ENCODE measurements at regions not wholly inside any gene's neighbourhood (a gene's known extent, or its start where the extent isn't known, plus 50 kb on each side); places are given as distances from the start of the nearest gene placed in this dataset.
A peak's percentile ranks its signal among the peaks of the same experiment; 100 is the strongest.
"Not testable (repeated sequence)": the region's sequence is repeated elsewhere in the genome, so short reads cannot be mapped to it uniquely, and the experiment has no call there.

DNA sequence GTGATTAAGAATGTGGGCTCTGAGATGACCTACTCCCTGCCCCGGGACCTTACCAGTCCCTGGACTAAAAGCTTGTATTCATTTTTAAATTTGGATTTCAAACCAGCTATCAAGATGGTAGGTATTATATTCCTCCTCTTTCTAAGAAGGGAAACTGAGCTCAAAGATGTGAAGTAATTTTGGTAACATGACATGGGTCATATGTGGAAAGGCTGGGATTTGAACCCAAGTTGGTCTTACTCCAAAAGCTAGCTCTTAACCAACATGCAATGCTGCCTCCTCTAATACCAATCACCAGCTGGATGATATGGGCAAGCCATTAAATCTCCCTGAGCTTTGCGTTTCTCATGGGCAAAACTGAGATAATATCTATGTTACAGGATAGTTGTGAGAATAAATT, 166.4 kb upstream of the SLC38A2 start:
- H3K4me3 ChIP-seq (replicated peaks in 1 of 2; ENCODE audit: low read depth in 2 of 2, low read length in 2 of 2), result no peak overlapping the region
- TF ChIP-seq, protein P1, sequence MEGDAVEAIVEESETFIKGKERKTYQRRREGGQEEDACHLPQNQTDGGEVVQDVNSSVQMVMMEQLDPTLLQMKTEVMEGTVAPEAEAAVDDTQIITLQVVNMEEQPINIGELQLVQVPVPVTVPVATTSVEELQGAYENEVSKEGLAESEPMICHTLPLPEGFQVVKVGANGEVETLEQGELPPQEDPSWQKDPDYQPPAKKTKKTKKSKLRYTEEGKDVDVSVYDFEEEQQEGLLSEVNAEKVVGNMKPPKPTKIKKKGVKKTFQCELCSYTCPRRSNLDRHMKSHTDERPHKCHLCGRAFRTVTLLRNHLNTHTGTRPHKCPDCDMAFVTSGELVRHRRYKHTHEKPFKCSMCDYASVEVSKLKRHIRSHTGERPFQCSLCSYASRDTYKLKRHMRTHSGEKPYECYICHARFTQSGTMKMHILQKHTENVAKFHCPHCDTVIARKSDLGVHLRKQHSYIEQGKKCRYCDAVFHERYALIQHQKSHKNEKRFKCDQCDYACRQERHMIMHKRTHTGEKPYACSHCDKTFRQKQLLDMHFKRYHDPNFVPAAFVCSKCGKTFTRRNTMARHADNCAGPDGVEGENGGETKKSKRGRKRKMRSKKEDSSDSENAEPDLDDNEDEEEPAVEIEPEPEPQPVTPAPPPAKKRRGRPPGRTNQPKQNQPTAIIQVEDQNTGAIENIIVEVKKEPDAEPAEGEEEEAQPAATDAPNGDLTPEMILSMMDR (IDR thresholded peaks at IDR 0.05; ENCODE audit: low read depth, low read length), result no peak
- no peak for DNase-seq (ENCODE audit: low read depth in 2 of 2)

DNA sequence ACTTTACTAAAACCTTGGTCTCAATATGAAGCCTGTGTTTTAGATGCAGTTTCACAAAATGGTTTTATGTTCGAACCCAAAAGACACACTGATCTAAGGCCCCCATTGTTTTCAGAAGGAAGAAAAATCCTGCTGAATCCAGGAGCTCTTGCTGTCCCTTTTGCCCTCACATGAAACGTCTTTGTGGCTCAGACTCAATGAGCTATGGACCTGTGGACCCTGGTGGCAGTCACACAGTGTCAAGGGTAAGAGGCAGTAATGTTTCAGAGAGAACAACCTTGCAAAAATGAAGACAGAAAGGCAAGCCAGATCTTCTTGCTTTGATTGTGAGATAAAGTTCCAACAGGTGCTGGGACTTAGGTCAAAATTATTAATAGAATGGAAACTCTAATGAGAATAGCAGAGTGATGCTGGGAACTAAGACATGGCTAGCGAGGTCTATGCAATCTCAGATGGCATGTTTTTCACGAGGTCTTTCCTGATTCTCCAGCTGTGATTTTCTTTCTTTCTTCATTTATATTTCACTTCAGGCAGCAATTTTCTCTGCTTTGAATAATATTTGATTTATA, 164.9 kb upstream of the SLC38A2 start:
- H3K4me3 ChIP-seq (replicated peaks in 1 of 2; ENCODE audit: low read depth in 2 of 2, low read length in 2 of 2), result no peak overlapping the region
- TF ChIP-seq, protein P1 (IDR thresholded peaks at IDR 0.05; ENCODE audit: low read depth, low read length), result no peak
- no peak for DNase-seq (ENCODE audit: low read depth in 2 of 2)

GRCh38 chr12:46536316-46536715, 163.7 kb upstream of the SLC38A2 start:
- DNase-seq (ENCODE audit: low read depth in 2 of 2), result peak in 1 of 2 donors; percentile 62
- H3K4me3 ChIP-seq (replicated peaks in 1 of 2; ENCODE audit: low read depth in 2 of 2, low read length in 2 of 2), result not testable (repeated sequence)

DNA sequence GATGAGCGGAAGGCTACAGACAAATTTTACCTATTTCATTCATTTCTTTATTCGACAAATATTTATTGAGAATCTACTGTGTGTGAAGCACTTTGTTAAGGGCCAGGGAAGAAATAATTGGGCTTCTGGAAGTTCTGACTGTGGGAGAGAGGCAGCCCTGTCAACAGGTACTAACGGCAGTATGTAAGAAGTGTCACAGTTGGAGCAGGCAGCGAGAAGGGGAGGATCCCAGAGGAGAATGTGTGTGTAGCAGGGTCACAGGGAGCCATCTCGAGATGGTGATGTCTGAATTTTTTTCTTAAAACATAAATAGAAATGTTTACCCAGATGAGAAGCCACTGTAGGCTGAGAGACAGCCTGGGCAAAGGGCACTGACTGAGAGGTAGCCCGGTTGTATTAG, 163.3 kb upstream of the SLC38A2 start:
- TF ChIP-seq, protein P1 (IDR thresholded peaks at IDR 0.05; ENCODE audit: low read depth, low read length), result no peak
- H3K4me3 ChIP-seq (replicated peaks in 1 of 2; ENCODE audit: low read depth in 2 of 2, low read length in 2 of 2), result no peak overlapping the region
- no peak for DNase-seq (ENCODE audit: low read depth in 2 of 2)

GRCh38 chr12:46535376-46535775, 162.8 kb upstream of the SLC38A2 start:
- TF ChIP-seq, protein P1 (IDR thresholded peaks at IDR 0.05; ENCODE audit: low read depth, low read length), result no peak
- DNase-seq (ENCODE audit: low read depth in 2 of 2), result no peak

DNA sequence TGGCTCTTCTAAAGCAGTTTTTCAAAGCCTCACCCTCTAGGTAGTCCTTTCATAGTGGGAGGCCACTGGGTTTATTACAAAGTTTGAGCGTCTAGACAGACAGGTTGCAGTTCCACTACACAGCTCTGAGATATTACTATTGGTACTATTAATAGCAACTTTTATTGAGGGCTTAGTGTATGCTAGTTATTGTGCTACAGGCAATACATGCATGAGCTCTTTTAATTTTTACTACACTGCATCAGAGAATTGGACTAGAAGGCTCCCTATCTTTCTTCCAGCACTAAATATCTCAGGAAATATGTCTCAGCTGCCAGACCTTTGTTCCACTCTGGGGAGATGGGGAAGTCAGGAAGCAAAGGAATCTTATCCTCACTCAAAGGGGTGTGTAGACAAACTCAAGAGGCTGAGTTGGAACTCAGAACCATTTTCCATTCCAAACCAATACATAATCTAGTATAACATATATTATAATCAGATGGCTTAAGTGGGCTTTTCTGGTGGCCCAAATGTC, 161.8 kb upstream of the SLC38A2 start:
- peak in 1 of 2 donors; percentile 77 for DNase-seq (ENCODE audit: low read depth in 2 of 2)
- TF ChIP-seq, protein P1 (IDR thresholded peaks at IDR 0.05; ENCODE audit: low read depth, low read length), result no peak
- H3K4me3 ChIP-seq (replicated peaks in 1 of 2; ENCODE audit: low read depth in 2 of 2, low read length in 2 of 2), result no peak overlapping the region

More at GRCh38 chr12:46535376-46535775, 162.8 kb upstream of the SLC38A2 start:
- H3K4me3 ChIP-seq (replicated peaks in 1 of 2; ENCODE audit: low read depth in 2 of 2, low read length in 2 of 2), result no peak overlapping the region

DNA sequence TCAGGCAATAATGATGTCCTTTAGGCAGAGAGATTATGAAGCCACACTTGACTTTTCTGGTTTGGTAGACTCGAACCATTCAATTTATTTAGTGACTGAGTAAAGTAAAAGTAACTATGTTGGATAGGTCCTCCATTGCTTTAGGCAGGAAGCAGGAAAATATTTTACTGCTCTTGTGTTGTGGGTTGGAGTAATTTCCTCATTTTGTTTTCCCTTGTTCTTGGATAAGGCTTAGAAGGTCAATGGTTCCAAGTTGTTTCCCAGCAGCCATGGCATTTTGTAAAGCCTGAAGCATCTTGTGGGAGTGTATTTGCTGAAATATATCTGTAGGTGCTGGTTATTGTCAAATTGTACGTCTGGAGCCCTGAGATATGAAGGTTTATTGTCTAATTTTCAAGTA, 161.2 kb upstream of the SLC38A2 start:
- peak in 1 of 2 donors; percentile 83 for DNase-seq (ENCODE audit: low read depth in 2 of 2)
- no peak overlapping the region for H3K4me3 ChIP-seq (replicated peaks in 1 of 2; ENCODE audit: low read depth in 2 of 2, low read length in 2 of 2)
- TF ChIP-seq, protein P1 (IDR thresholded peaks at IDR 0.05; ENCODE audit: low read depth, low read length), result no peak

All from cardiac fibroblast (primary cell).